Rectal smooth muscle tissue (tissue), 1 donor: ENCODE measurements at regions not wholly inside any gene's neighbourhood (a gene's known extent, or its start where the extent isn't known, plus 50 kb on each side); places are given as distances from the start of the nearest gene placed in this dataset.
"Not testable (repeated sequence)": the region's sequence is repeated elsewhere in the genome, so short reads cannot be mapped to it uniquely, and the experiment has no call there.

Source experiments
- H3K27ac ChIP-seq: one replicate; pipeline ENCODE4 v1.7.0; 2013; ENCODE audit warnings: low read depth, low read length, inconsistent platforms
- H3K27me3 ChIP-seq: one replicate; pipeline ENCODE4 v1.7.0; 2013; ENCODE audit warnings: low read length; ENCODE audit not compliant: control insufficient read depth, insufficient read depth
- H3K36me3 ChIP-seq: one replicate; pipeline ENCODE4 v1.7.0; 2013; ENCODE audit warnings: low read length; ENCODE audit not compliant: control insufficient read depth, insufficient read depth
- H3K4me1 ChIP-seq: one replicate; pipeline ENCODE4 v1.7.0; 2013; ENCODE audit warnings: low read length; ENCODE audit not compliant: control insufficient read depth, insufficient read depth
- H3K4me3 ChIP-seq: one replicate; pipeline ENCODE4 v1.7.0; 2013; ENCODE audit warnings: low read length
- H3K9ac ChIP-seq: one replicate; pipeline ENCODE4 v1.7.0; 2013; ENCODE audit warnings: low read length

DNA sequence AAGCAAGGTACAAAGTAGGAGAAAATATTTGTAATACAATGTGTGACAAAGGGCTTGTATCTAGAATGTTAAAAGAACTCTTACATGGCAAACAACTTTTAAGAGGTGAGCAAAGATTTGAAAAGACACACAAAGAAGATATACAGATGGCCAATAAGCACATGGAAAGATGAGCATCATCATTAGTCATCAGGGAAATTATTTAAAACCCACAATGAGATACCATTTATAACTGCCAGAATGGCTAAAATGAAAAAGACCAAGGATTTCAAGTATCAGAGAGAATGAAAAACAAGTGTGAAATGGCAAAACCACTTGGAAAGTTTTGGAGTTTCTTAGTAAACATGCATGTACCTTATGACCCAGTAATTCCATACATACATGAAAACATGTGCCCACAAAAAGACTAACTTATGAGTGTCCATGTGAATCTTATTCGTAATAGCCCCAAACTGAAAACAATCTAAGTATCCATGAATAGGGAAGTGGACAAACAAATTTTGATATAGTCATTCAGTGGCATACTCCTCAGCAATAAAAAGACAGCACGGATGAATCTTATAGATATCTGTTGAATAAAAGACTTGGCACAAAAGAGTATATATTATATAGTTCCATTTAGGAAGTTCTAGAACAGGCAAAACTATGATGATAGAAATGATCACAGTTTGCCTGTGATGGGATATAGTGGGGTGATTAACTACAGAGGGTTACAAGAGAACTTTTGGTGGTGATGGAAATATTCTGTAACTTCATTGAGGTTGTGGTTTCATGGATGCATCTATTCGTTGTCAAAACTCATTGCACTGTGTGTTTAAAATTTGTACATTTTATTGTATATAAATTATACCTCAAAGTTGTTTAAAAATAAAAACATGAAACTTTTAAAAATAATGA is 82.0 kb downstream of the DISP1 start:
- Histone ChIP-seq H3K36me3 (no peaks in the 10 kb centered on the region), H3K4me3 (peak overlapping the region; percentile 8), H3K9ac (no peak overlapping the region), H3K27me3 (no peaks in the 10 kb centered on the region), H3K4me1 (peaks cover 6% of the 10 kb centered on the region), H3K27ac (no peak overlapping the region)

DNA sequence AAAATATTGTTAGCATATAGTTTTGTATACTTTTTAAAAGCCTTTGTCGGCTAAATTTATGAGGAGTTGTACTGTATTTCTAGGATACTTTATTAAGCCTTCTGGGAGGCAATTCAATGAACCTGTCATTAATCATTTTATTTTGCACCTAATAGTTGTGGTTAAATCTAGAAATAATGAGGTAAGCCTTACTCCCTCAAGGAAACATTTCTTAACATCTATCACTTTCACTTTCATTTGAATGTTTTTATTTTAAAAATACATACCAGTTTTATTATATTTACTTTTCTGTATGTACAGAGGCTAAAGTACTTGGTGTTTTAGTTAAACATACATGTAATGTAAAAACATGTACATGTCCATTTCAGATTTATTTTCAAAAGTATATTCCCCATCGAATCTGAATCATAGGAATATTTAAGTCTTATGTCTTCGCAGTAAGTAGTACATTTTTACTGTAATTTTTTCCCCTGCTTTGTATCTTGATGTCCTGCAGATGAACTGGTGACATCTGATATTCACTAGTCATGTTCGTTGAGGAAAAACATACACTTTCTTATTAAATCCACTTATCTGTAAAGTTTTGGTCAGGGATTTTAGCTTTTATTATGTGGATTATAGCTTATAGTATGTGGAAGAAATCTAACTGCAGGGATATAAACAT is 82.8 kb downstream of the DISP1 start:
- no peak overlapping the region for H3K9ac ChIP-seq

DNA sequence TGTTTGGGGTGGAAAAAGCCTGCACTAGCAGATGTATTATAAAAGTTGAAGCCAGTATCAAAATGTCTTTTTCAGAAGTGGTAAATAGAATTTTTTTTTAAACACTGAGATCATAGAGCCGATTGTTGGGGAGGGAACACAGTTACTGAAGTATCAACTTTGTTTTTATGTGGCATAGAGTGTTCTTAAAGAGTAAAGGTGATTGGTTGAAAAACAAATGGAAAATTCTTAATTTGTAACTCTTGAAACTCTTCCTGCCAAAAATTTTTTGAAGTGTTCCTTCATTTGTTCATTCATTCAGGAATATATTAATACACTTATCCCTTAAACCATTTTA is 83.3 kb downstream of the DISP1 start:
- H3K36me3 ChIP-seq, result no peaks in the 10 kb centered on the region
- no peak overlapping the region for H3K9ac ChIP-seq
- no peak overlapping the region for H3K4me3 ChIP-seq
- peak overlapping the region; percentile 43 for H3K27ac ChIP-seq
- peaks cover 6% of the 10 kb centered on the region for H3K4me1 ChIP-seq
- no peaks in the 10 kb centered on the region for H3K27me3 ChIP-seq

More for the DNA sequence above, 82.8 kb downstream of the DISP1 start:
- Histone ChIP-seq H3K27ac (peak overlapping the region; percentile 43), H3K4me3 (peak overlapping the region; percentile 24), H3K36me3 (no peaks in the 10 kb centered on the region), H3K27me3 (no peaks in the 10 kb centered on the region), H3K4me1 (peaks cover 6% of the 10 kb centered on the region)

DNA sequence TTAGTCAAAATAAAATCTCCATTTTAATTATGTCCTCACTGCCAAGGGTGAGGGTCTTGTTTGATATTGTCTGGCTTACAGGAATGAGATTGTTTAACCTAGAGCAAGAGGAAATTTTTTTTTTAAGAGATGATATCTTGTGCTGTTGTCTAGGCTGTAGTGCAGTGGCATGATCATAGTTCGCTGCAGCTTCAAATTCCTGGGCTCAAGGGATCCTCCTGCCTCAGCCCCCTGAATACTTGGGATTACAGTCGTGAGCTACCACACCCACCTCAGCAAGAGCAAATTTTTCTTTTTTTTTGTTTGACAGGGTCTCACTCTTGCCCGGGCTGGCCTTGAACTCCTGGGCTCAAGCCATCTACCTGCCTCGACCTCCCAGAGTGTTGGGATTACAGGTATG is 84.6 kb downstream of the DISP1 start:
- Histone ChIP-seq H3K4me1 (peaks cover 6% of the 10 kb centered on the region), H3K27me3 (no peaks in the 10 kb centered on the region), H3K4me3 (no peak overlapping the region), H3K9ac (no peak overlapping the region), H3K36me3 (no peaks in the 10 kb centered on the region), H3K27ac (no peak overlapping the region)

DNA sequence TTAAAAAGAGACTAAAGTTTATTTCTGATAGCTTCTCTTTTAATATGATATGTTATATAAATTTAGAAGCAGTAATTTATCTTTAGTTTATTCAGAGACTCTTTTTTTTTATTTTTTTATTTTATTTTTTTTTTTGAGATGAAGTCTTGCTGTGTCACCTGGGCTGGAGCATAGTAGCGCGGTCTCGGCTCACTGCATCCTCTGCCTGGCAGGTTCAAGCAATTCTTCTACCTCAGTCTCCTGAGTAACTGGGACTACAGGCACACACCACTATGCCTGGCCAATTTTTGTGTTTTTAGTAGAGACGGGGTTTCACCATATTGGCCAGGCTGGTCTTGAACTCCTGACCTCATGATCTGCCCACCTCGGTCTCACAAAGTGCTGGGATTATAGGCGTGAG is 89.6 kb downstream of the DISP1 start:
- Histone ChIP-seq H3K27ac (no peak overlapping the region), H3K4me3 (no peak overlapping the region), H3K4me1 (no peaks in the 10 kb centered on the region), H3K9ac (no peak overlapping the region), H3K36me3 (no peaks in the 10 kb centered on the region), H3K27me3 (no peaks in the 10 kb centered on the region)

DNA sequence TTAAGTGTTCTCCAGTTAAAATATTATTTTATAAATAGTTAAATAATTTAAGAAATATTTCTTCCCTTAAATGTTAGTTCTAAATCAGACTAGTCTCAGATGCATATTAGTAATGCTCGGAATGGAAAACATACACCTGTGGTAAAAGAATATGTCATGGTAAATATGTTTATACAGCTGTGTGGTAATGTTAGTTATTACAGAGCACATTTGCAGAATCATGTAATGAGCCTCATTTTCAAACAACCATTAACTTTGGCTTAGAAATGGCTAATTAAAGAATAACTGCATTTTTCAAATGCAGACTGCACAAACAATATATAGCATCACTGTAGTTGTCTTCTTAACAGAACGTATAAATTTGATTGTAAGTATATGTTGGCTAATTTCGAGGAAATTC is 90.3 kb downstream of the DISP1 start:
- Histone ChIP-seq H3K4me3 (no peak overlapping the region), H3K36me3 (no peaks in the 10 kb centered on the region), H3K27me3 (no peaks in the 10 kb centered on the region), H3K9ac (no peak overlapping the region), H3K4me1 (no peaks in the 10 kb centered on the region), H3K27ac (no peak overlapping the region)

DNA sequence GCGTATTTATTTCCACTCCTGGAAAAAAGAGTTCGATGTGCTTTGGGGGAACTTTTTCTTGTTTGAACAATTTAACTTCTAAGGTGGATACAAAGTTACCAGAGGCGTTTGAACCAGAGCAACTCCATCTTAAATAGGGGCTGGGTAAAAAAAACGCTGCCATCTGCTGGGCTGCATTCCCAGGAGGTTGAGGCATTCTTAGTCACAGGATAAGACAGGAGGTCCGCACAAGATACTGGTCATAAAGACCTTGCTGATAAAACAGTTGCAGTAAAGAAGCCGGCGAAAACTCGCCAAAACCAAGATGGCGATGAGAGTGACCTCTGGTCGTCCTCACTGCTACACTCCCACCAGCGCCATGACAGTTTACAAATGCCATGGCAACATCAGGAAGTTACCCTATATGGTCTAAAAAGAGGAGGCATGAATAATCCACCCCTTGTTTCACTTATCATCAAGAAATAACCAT is 91.5 kb downstream of the DISP1 start:
- H3K27me3 ChIP-seq, H3K4me3 ChIP-seq, H3K9ac ChIP-seq, H3K36me3 ChIP-seq, H3K4me1 ChIP-seq, H3K27ac ChIP-seq: not testable (repeated sequence)

DNA sequence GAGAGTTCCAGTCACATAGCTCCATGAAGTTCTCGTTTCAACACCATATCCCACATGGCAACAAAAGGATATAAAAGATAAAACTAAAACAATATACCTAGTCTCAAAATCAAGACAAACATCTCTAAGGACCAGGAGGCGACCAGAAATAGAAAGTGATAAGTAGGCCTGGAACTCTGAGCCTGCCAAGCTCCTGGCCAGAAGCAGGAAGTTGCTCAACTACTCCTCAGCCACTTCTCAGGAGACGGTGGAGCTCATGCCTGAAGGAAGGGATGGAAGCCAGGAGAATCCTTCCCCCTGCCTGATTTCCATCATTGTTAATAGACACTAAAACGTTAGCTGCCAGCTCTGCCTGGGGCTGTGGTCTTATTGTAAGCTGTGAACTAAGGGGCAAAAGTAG is 94.7 kb downstream of the DISP1 start:
- no peak overlapping the region for H3K9ac ChIP-seq
- H3K27ac ChIP-seq, result no peak overlapping the region
- H3K27me3 ChIP-seq, result no peaks in the 10 kb centered on the region
- H3K4me1 ChIP-seq, result no peaks in the 10 kb centered on the region
- H3K4me3 ChIP-seq, result no peak overlapping the region
- H3K36me3 ChIP-seq, result no peaks in the 10 kb centered on the region

DNA sequence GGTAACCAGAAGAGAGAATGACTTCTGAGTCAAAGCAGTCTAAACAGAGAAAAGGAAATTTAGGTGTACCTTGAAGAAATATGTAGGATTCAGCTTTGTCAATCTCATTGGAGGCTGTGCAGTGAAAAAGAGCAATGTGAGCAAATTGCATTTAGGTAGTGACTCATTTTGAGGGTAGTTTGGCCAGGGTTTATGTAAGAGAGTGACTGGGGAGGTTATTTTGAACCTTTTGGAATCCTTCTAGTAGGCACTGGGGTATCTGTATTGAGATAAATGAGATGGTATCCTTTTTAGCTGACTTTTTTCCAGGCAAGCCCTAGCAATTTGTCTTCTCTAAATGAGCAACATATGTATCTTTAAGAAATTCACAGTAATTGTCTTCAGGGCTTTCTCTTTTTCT is 95.9 kb downstream of the DISP1 start:
- Histone ChIP-seq H3K27ac (no peak overlapping the region), H3K9ac (no peak overlapping the region), H3K27me3 (no peaks in the 10 kb centered on the region), H3K4me3 (no peak overlapping the region), H3K36me3 (no peaks in the 10 kb centered on the region), H3K4me1 (peaks cover 3% of the 10 kb centered on the region)

DNA sequence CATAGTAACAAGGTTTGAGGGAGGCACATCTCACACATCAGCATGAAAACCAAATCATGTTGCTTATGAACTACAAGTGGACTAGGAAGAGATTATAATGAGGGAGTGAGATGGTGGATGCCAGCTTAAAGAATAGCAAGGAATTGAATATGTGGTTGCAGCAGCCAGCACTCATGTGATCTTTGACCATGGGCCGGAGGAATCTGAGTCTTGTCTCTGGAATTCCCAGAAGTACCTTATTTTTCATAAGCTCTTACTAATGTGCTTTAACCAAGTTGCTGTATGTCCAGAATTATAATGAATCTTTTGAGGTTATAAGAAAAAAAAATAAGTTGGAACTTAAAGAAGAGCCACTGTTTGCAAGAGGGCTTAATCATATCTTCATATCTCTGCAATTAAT is 97.0 kb downstream of the DISP1 start:
- H3K27ac ChIP-seq, result no peak overlapping the region
- no peak overlapping the region for H3K9ac ChIP-seq
- H3K4me3 ChIP-seq, result no peak overlapping the region

DNA sequence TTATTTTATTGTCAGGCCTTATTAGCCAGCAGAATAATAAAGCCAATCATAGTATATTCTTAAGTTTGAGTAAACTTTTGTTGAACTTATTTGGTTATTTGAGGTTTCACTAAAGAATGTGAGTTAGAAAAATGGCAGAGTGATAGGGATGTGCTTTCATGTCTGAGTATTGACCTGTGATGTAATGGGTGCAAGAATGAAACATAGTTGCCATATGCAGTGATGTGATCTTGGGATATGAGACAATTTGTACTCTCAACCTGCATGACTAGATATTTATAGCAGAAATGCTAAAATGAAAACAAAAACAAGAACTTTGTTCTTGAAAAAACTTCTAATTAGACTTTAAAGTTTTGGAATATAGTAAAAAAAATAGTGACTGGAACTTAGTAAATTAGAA is 97.9 kb downstream of the DISP1 start:
- H3K4me1 ChIP-seq, result peaks cover 3% of the 10 kb centered on the region
- no peak overlapping the region for H3K9ac ChIP-seq
- H3K27ac ChIP-seq, result no peak overlapping the region
- no peaks in the 10 kb centered on the region for H3K27me3 ChIP-seq
- no peaks in the 10 kb centered on the region for H3K36me3 ChIP-seq
- H3K4me3 ChIP-seq, result no peak overlapping the region

More for the DNA sequence above, 97.0 kb downstream of the DISP1 start:
- Histone ChIP-seq H3K27me3 (no peaks in the 10 kb centered on the region), H3K36me3 (no peaks in the 10 kb centered on the region), H3K4me1 (peaks cover 3% of the 10 kb centered on the region)

DNA sequence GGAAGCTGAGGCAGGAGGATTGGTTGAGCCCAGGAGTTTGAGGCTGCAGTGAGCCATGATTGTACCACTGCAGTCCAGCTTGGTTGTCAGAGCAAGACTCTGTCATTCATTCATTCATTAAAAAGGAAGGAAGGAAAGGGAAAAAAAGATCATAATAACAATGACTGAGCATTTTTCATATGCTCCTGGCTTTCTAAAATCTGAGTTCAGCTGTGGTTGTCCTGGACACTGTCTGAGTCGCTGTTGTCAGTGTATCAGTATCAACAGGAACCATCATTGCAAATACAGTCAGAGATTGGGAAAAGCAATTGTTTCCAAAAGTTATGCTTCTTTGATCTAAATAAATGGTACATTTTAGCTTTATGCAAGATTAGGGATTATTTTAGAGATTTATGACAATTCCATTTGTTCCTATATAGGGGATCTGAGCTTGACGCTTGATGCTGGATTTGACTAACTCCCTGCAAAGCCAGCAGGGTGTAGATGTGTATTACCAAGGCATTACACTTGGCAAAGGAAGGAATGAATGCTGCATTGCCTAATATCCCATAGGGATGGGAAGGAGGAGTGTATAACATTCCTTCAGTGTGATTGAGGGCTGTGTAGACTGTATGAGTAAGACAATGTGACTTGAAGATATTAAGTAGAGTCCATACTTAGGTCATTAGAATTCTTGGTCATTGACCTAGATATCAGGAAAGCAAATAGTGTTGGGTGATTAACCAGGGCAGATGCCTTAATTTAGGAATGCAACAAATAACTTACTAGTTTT is 100.2 kb downstream of the DISP1 start:
- H3K36me3 ChIP-seq, result no peaks in the 10 kb centered on the region
- no peak overlapping the region for H3K9ac ChIP-seq
- H3K27ac ChIP-seq, result no peak overlapping the region

More for the DNA sequence above, 100.2 kb downstream of the DISP1 start:
- H3K4me3 ChIP-seq, result no peak overlapping the region
- H3K4me1 ChIP-seq, result peaks cover 5% of the 10 kb centered on the region
- H3K27me3 ChIP-seq, result no peaks in the 10 kb centered on the region
